ENCODE measurements at regions not wholly inside any gene's neighbourhood (a gene's known extent, or its start where the extent isn't known, plus 50 kb on each side); places are given as distances from the start of the nearest gene placed in this dataset.

DNA sequence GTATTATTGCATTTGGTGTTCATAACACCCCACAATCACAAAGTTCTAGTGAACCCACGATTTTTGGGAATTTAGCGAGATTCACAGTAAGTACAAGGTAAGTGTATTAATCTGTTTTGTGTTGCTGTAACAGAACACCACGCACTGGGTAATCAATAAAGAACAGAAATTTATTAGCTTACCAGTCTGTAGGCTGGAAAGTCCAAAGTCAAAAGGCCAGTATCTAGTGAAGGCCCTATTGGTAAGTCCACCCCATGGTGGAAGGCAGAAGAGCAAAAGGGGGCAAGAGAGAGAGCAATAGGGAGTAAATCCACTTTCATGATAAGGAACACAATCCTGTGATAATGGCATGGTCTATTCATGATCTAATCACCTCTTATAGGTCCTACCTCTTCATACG lies 190.3 kb upstream of the KCNMB2 start:
- TF ChIP-seq, protein P1, sequence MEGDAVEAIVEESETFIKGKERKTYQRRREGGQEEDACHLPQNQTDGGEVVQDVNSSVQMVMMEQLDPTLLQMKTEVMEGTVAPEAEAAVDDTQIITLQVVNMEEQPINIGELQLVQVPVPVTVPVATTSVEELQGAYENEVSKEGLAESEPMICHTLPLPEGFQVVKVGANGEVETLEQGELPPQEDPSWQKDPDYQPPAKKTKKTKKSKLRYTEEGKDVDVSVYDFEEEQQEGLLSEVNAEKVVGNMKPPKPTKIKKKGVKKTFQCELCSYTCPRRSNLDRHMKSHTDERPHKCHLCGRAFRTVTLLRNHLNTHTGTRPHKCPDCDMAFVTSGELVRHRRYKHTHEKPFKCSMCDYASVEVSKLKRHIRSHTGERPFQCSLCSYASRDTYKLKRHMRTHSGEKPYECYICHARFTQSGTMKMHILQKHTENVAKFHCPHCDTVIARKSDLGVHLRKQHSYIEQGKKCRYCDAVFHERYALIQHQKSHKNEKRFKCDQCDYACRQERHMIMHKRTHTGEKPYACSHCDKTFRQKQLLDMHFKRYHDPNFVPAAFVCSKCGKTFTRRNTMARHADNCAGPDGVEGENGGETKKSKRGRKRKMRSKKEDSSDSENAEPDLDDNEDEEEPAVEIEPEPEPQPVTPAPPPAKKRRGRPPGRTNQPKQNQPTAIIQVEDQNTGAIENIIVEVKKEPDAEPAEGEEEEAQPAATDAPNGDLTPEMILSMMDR (conservative IDR thresholded peaks at IDR 0.05; ENCODE audit: low read length): no peak
- TF ChIP-seq EZH2phosphoT487 (IDR thresholded peaks at IDR 0.05; ENCODE audit: borderline replicate concordance): no peak

Data from Loucy (cell line).